ENCODE measurements at regions not wholly inside any gene's neighbourhood (a gene's known extent, or its start where the extent isn't known, plus 50 kb on each side); places are given as distances from the start of the nearest gene placed in this dataset.

DNA sequence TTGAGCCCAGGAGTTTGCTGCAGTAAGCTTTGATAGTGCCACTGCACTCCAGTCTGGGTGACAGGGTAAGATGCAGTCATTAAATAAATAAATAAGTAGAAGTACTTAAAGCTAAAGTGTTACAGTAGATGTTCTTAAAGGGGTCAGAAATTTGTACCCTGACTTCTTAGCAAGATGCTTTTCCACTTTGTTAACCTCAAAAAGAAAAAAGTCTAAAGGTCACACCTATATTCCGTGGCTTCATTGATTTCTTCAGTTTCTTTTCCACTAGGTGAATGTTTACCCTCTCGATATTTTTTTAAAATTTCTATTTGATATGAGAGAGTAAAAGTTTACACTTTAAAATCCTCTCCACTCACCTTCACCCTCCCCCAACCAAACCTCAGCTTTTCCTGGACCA is 64.3 kb upstream of the PLEKHA5 start:
- DNase-seq (ENCODE audit: insufficient read length, low spot score) (no peak), FAIRE-seq (peak; percentile 33)
- TF ChIP-seq POLR2A (IDR thresholded peaks at IDR 0.05; ENCODE audit: low read depth, low read length), result no peak

DNA sequence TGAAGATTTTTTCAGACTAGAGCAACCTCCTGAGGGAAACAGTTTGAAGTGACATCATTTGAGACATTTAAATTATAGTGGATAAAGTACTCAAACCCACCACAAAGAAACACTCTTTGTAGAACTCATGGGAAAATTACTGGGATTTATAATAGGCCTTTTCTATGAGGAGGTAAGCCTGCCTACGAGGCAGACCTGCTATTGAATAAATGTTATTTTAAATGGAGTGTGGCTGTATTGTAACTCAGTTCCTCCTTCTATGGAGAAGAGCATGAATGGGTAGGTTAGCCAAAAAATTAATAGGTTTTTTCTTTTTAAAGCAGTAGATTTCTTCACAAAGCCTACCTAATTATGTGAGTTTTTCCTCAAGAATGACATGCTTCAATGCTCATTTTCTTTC is 63.7 kb upstream of the PLEKHA5 start:
- no peak for TF ChIP-seq POLR2A (IDR thresholded peaks at IDR 0.05; ENCODE audit: low read depth, low read length)
- DNase-seq (ENCODE audit: insufficient read length, low spot score) (no peak), FAIRE-seq (no peak)

DNA sequence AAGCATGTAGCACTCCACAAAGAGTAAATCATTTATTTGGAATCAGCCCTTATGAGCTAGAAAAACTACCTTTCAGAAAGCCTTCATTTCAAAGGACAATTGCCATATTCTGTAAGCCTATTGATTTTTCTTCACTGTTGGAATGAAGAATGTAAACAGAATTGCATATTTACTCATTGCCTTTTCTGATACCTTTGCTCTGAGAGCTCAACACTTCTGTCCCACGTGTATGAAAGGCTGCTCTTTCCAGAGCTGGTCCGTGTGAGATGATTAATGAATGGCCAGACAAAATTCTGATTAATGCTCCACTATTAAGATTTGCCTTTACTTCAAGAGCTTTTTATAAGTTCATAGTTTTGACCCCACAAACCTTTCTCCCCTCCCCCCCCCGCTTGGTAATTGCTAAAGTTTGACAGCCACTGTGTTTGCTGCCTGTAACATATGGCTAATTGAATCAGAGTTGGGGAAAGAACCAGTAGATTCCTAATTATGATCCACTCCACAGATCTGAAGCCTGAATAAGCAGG is 63.0 kb upstream of the PLEKHA5 start:
- FAIRE-seq, result no peak
- no peak for DNase-seq (ENCODE audit: insufficient read length, low spot score)

GRCh38 chr12:19068137-19068536 is 61.4 kb upstream of the PLEKHA5 start:
- no peak for TF ChIP-seq POLR2A (IDR thresholded peaks at IDR 0.05; ENCODE audit: low read depth, low read length)
- FAIRE-seq (no peak), DNase-seq (ENCODE audit: insufficient read length, low spot score) (no peak)

More for the DNA sequence above, 63.0 kb upstream of the PLEKHA5 start:
- no peak for TF ChIP-seq POLR2A (IDR thresholded peaks at IDR 0.05; ENCODE audit: low read depth, low read length)

- TF ChIP-seq POLR2A (IDR thresholded peaks at IDR 0.05; ENCODE audit: low read depth, low read length), result no peak
- FAIRE-seq, result no peak
- DNase-seq (ENCODE audit: insufficient read length, low spot score), result no peak
Measured at GRCh38 chr12:19070341-19070740, 59.2 kb upstream of the PLEKHA5 start.

GRCh38 chr12:19074700-19075099 is 54.8 kb upstream of the PLEKHA5 start:
- no peak for DNase-seq (ENCODE audit: insufficient read length, low spot score)
- FAIRE-seq, result no peak
- TF ChIP-seq POLR2A (IDR thresholded peaks at IDR 0.05; ENCODE audit: low read depth, low read length), result no peak

- no peak for FAIRE-seq
- TF ChIP-seq POLR2A (IDR thresholded peaks at IDR 0.05; ENCODE audit: low read depth, low read length), result no peak
- no peak for DNase-seq (ENCODE audit: insufficient read length, low spot score)
Measured at GRCh38 chr12:19075711-19076340, 53.7 kb upstream of the PLEKHA5 start.

Measured in H54 (cell line).